Esophagus muscularis mucosa (tissue), 4 donors: ENCODE measurements at regions not wholly inside any gene's neighbourhood (a gene's known extent, or its start where the extent isn't known, plus 50 kb on each side); places are given as distances from the start of the nearest gene placed in this dataset.

Source experiments
- EP300 ChIP-seq: sonication (generic); formaldehyde crosslinking; IDR thresholded peaks from one replicate; pipeline ENCODE4 v1.6.1; 2017; ENCODE audit warnings: antibody characterized with exemption
- POLR2A ChIP-seq: fragments of 450-650 bp; IDR thresholded peaks from one replicate; pipeline ENCODE4 v1.6.1; 2017; ENCODE audit warnings: antibody characterized with exemption, moderate library complexity, mild to moderate bottlenecking, low read depth
- TF ChIP-seq, protein P1 (sequence below), 3 experiments: fragments of 200-600 bp in 2 of 3; fragments of 450-650 bp in 1 of 3; sonication (generic) in 2 of 3; IDR thresholded peaks; one replicate each; pipeline ENCODE4 v1.5.1; 2017 to 2019; ENCODE audit warnings: antibody characterized with exemption in 3 of 3, mild to moderate bottlenecking in 2 of 3, moderate library complexity in 1 of 3

DNA sequence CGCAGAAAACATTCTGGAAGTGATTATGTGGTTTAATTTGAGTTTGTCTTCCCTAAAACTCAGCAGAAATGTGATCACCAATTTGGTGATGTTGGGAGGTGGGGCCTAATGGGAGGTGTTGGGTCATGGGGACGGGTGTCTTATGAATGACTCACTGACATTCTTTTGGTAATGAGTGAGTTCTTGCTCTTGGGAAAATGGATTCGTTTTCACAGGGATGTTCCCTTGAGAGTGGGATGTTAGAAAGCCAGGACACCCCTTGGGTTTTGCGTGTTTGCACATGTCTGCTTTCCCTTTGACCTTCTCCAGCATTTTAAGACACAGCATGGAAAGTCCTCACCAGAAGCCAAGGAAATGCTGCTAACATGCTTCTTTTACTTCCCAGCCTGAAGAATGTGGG lies 321.5 kb upstream of the NT5C1B start:
- TF ChIP-seq EP300 (no peak), POLR2A (no peak)
- TF ChIP-seq, protein P1, sequence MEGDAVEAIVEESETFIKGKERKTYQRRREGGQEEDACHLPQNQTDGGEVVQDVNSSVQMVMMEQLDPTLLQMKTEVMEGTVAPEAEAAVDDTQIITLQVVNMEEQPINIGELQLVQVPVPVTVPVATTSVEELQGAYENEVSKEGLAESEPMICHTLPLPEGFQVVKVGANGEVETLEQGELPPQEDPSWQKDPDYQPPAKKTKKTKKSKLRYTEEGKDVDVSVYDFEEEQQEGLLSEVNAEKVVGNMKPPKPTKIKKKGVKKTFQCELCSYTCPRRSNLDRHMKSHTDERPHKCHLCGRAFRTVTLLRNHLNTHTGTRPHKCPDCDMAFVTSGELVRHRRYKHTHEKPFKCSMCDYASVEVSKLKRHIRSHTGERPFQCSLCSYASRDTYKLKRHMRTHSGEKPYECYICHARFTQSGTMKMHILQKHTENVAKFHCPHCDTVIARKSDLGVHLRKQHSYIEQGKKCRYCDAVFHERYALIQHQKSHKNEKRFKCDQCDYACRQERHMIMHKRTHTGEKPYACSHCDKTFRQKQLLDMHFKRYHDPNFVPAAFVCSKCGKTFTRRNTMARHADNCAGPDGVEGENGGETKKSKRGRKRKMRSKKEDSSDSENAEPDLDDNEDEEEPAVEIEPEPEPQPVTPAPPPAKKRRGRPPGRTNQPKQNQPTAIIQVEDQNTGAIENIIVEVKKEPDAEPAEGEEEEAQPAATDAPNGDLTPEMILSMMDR (IDR thresholded peaks at IDR 0.05): no peak
